Hepatocyte (in vitro differentiated cells): ENCODE measurements at regions not wholly inside any gene's neighbourhood (a gene's known extent, or its start where the extent isn't known, plus 50 kb on each side); places are given as distances from the start of the nearest gene placed in this dataset.
A peak's percentile ranks its signal among the peaks of the same experiment; 100 is the strongest.

Experiments
- DNase-seq: peaks from one replicate; pipeline ENCODE4 v3.0.0-alpha.2; 2016; ENCODE audit warnings: low spot score
- H2AFZ ChIP-seq: fragments of 200-600 bp; sonication (generic); 2 replicates; pipeline ENCODE4 v1.6.0; 2016; ENCODE audit warnings: antibody characterized with exemption, mild to moderate bottlenecking
- H3K27ac ChIP-seq: fragments of 200-600 bp; sonication (generic); 2 replicates; pipeline ENCODE4 v1.5.1; 2016; ENCODE audit warnings: mild to moderate bottlenecking
- H3K27me3 ChIP-seq: fragments of 200-600 bp; sonication (generic); 2 replicates; pipeline ENCODE4 v1.6.1; 2016
- H3K36me3 ChIP-seq: fragments of 200-600 bp; sonication (generic); replicated peaks from 2 replicates; pipeline ENCODE4 v1.5.1; 2016; ENCODE audit warnings: low read depth; ENCODE audit not compliant: insufficient read depth
- H3K4me1 ChIP-seq: fragments of 200-600 bp; sonication (generic); 2 replicates; pipeline ENCODE4 v1.5.1; 2016; ENCODE audit warnings: mild to moderate bottlenecking, moderate library complexity; ENCODE audit not compliant: insufficient read depth
- H3K4me2 ChIP-seq: fragments of 200-600 bp; sonication (generic); 2 replicates; pipeline ENCODE4 v1.6.0; 2016
- H3K4me3 ChIP-seq: fragments of 200-600 bp; sonication (generic); 2 replicates; pipeline ENCODE4 v1.5.1; 2016; ENCODE audit warnings: mild to moderate bottlenecking
- H3K79me2 ChIP-seq: fragments of 200-600 bp; sonication (generic); 2 replicates; pipeline ENCODE4 v1.6.0; 2017; ENCODE audit warnings: mild to moderate bottlenecking
- H3K9me2 ChIP-seq: fragments of 200-600 bp; sonication (generic); replicated peaks from 2 replicates; pipeline ENCODE4 v1.6.0; 2017; ENCODE audit warnings: mild to moderate bottlenecking; ENCODE audit not compliant: insufficient read depth
- H3K9me3 ChIP-seq: fragments of 200-600 bp; sonication (generic); 2 replicates; pipeline ENCODE4 v1.5.1; 2016; ENCODE audit warnings: low read depth, mild to moderate bottlenecking
- H4K20me1 ChIP-seq: fragments of 200-600 bp; sonication (generic); 2 replicates; pipeline ENCODE4 v1.6.0; 2016; ENCODE audit warnings: mild to moderate bottlenecking; ENCODE audit not compliant: insufficient read depth, poor library complexity, severe bottlenecking
- EZH2 ChIP-seq: fragments of 200-600 bp; sonication (generic); IDR thresholded peaks from 2 replicates; pipeline ENCODE4 v1.6.1; 2016; ENCODE audit warnings: antibody characterized with exemption, mild to moderate bottlenecking, borderline replicate concordance
- EZH2phosphoT487 ChIP-seq: fragments of 200-600 bp; sonication (generic); IDR thresholded peaks from one replicate; pipeline ENCODE4 v1.6.1; 2018; ENCODE audit warnings: antibody characterized with exemption, mild to moderate bottlenecking, low read depth, moderate library complexity; ENCODE audit not compliant: unreplicated experiment, severe bottlenecking
- WGBS: methylation state at CpG from one replicate; pipeline ENCODE4 v1.1.6; 2016; ENCODE audit warnings: low lambda C conversion rate; ENCODE audit errors: missing lambda C conversion rate; 5-methylcytosine and 5-hydroxymethylcytosine counted together
- TF ChIP-seq, protein P1 (sequence below): fragments of 200-600 bp; sonication (generic); IDR thresholded peaks from 2 replicates; pipeline ENCODE4 v1.5.1; 2016; ENCODE audit warnings: antibody characterized with exemption, mild to moderate bottlenecking; ENCODE audit not compliant: poor library complexity

GRCh38 chr5:39501397-39501796 is 76.6 kb upstream of the DAB2 start:
- no peak overlapping the region for H3K4me3 ChIP-seq
- no peaks in the 10 kb centered on the region for H3K9me2 ChIP-seq
- peak overlapping the region; percentile 34 for H3K4me2 ChIP-seq
- no peaks in the 10 kb centered on the region for H3K9me3 ChIP-seq
- no peak for TF ChIP-seq EZH2
- TF ChIP-seq, protein P1, sequence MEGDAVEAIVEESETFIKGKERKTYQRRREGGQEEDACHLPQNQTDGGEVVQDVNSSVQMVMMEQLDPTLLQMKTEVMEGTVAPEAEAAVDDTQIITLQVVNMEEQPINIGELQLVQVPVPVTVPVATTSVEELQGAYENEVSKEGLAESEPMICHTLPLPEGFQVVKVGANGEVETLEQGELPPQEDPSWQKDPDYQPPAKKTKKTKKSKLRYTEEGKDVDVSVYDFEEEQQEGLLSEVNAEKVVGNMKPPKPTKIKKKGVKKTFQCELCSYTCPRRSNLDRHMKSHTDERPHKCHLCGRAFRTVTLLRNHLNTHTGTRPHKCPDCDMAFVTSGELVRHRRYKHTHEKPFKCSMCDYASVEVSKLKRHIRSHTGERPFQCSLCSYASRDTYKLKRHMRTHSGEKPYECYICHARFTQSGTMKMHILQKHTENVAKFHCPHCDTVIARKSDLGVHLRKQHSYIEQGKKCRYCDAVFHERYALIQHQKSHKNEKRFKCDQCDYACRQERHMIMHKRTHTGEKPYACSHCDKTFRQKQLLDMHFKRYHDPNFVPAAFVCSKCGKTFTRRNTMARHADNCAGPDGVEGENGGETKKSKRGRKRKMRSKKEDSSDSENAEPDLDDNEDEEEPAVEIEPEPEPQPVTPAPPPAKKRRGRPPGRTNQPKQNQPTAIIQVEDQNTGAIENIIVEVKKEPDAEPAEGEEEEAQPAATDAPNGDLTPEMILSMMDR, result no peak
- no peak for TF ChIP-seq EZH2phosphoT487
- H3K36me3 ChIP-seq, result no peaks in the 10 kb centered on the region
- no peaks in the 10 kb centered on the region for H3K79me2 ChIP-seq
- H3K27ac ChIP-seq, result peak overlapping the region; percentile 22
- H2AFZ ChIP-seq, result no peak overlapping the region
- no peaks in the 10 kb centered on the region for H4K20me1 ChIP-seq
- peak; percentile 11 for DNase-seq
- WGBS, result 89% methylated on average over 5 of the region's 5 CpGs
- H3K27me3 ChIP-seq, result no peaks in the 10 kb centered on the region
- peaks cover 4% of the 10 kb centered on the region for H3K4me1 ChIP-seq

GRCh38 chr5:39500551-39501175 is 75.9 kb upstream of the DAB2 start:
- Histone ChIP-seq H4K20me1 (no peaks in the 10 kb centered on the region), H2AFZ (no peak overlapping the region), H3K79me2 (no peaks in the 10 kb centered on the region), H3K4me3 (no peak overlapping the region), H3K9me3 (no peaks in the 10 kb centered on the region), H3K27me3 (no peaks in the 10 kb centered on the region), H3K9me2 (no peaks in the 10 kb centered on the region), H3K27ac (no peak overlapping the region), H3K4me1 (peaks cover 4% of the 10 kb centered on the region), H3K4me2 (no peak overlapping the region), H3K36me3 (no peaks in the 10 kb centered on the region)
- TF ChIP-seq EZH2, result no peak
- TF ChIP-seq EZH2phosphoT487, result no peak
- TF ChIP-seq, protein P1, result no peak
- DNase-seq, result no peak
- 73% methylated on average over 2 of the region's 2 CpGs for WGBS

DNA sequence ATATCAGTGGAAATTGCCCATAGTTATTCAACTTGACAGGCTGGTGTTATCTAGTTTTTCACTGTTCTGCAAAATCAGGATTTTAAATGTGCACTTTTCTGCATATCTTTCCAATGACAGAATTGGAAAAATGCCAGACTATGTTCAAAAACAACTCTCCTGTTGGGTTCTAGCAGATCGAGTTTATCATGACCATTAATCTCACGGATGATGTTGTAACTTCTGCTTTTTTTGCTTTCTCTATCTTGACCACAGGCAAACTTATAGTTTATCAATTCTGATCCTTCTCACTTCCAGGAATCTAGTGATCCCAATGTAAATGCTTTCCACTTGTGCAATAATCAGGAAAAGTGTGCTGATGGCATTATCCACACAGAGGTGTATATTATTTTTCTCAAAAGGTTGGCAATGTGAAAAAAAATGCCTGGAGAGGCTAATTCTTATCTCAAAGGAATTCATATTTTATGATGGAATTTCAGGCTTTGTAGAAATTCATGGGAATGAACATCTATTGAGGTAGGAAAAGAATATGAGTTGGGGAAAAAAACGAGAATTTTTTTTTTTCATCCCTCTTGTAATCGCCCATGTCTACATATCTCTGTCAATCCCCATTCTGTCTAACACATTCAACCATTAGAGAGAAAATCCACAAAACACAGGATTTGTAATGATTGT is 73.6 kb upstream of the DAB2 start:
- Histone ChIP-seq H3K79me2 (no peaks in the 10 kb centered on the region), H2AFZ (no peak overlapping the region), H3K4me3 (no peak overlapping the region), H4K20me1 (no peaks in the 10 kb centered on the region), H3K4me1 (peaks cover 4% of the 10 kb centered on the region), H3K36me3 (no peaks in the 10 kb centered on the region), H3K9me2 (no peaks in the 10 kb centered on the region), H3K27me3 (no peaks in the 10 kb centered on the region), H3K9me3 (no peaks in the 10 kb centered on the region), H3K4me2 (peak overlapping the region; percentile 17), H3K27ac (no peak overlapping the region)
- no peak for TF ChIP-seq EZH2
- TF ChIP-seq, protein P1, result no peak
- TF ChIP-seq EZH2phosphoT487, result no peak
- 57% methylated on average over 4 of the region's 4 CpGs for WGBS
- DNase-seq, result peak; percentile 28
